Transverse colon (tissue), 4 donors: ENCODE measurements at regions not wholly inside any gene's neighbourhood (a gene's known extent, or its start where the extent isn't known, plus 50 kb on each side); places are given as distances from the start of the nearest gene placed in this dataset.

Experiments used
- DNase-seq: peaks from one replicate; pipeline ENCODE4 v3.0.0-alpha.2; 2019
- H3K27ac ChIP-seq, 4 donors: fragments of 200-600 bp; sonication (generic); 2 replicates each; pipeline ENCODE4 v1.5.1; 2016 to 2018; ENCODE audit warnings: inconsistent platforms in 4 of 4
- H3K27me3 ChIP-seq: fragments of 200-600 bp; sonication (generic); 2 replicates; pipeline ENCODE4 v1.5.1; 2017; ENCODE audit warnings: inconsistent platforms
- H3K36me3 ChIP-seq, 4 donors: fragments of 200-600 bp; sonication (generic); 2 replicates each; pipeline ENCODE4 v1.5.1; 2017 to 2019; ENCODE audit warnings: inconsistent platforms in 4 of 4
- H3K4me1 ChIP-seq, 4 donors: fragments of 200-600 bp; sonication (generic); 2 replicates each; pipeline ENCODE4 v1.5.1; 2017 to 2020; ENCODE audit warnings: inconsistent platforms in 4 of 4
- H3K4me3 ChIP-seq, 4 donors: fragments of 200-600 bp; sonication (generic); 1 replicate in 1 of 4; 2 replicates in 3 of 4; pipeline versions ENCODE4 v1.5.1 to v1.6.1; 2017 to 2019; ENCODE audit warnings: inconsistent platforms in 4 of 4
- H3K9me3 ChIP-seq, 2 donors: fragments of 200-600 bp; sonication (generic); 2 replicates each; pipeline ENCODE4 v1.5.1; 2017 to 2019; ENCODE audit warnings: inconsistent platforms in 2 of 2
- CTCF ChIP-seq, 5 experiments: fragments of 200-600 bp in 3 of 5; fragments of 450-650 bp in 2 of 5; sonication (generic) in 3 of 5; IDR thresholded peaks; 1 replicate in 2 of 5; 2 replicates in 3 of 5; pipeline ENCODE4 v1.5.1; 2016 to 2017; ENCODE audit warnings: antibody characterized with exemption in 5 of 5, inconsistent platforms in 3 of 5, mild to moderate bottlenecking in 2 of 5, moderate library complexity in 1 of 5
- EP300 ChIP-seq: sonication (generic); formaldehyde crosslinking; IDR thresholded peaks from one replicate; pipeline ENCODE4 v1.6.1; 2017; ENCODE audit warnings: antibody characterized with exemption, low read depth
- POLR2A ChIP-seq: fragments of 450-650 bp; IDR thresholded peaks from one replicate; pipeline ENCODE4 v1.6.1; 2016; ENCODE audit warnings: antibody characterized with exemption, mild to moderate bottlenecking, moderate library complexity
- POLR2AphosphoS5 ChIP-seq, 3 donors: sonication (generic); formaldehyde crosslinking; IDR thresholded peaks; one replicate each; pipeline ENCODE4 v1.6.1; 2016; ENCODE audit warnings: antibody characterized with exemption in 3 of 3
- WGBS, 2 donors: methylation state at CpG; one replicate each; pipeline ENCODE4 v1.1.5; 2018; ENCODE audit warnings: low coverage in 1 of 2; 5-methylcytosine and 5-hydroxymethylcytosine counted together
- in situ Hi-C, 4 donors: fragments of 200-750 bp; cut with MboI; loops; one replicate each; pipeline versions ENCODE4 v1.15.0 to v1.15.1; 2017; ENCODE audit warnings: low sequenced_read_pairs in 3 of 4, low pct_ligation_motif_present in 1 of 4, low pct_unique_long_range_greater_than_20kb in 1 of 4
- intact Hi-C: fragments of 100-400 bp; cut with DNase I; formaldehyde crosslinking; loops from one replicate; pipeline ENCODE4 v1.15.1; 2023; ENCODE audit warnings: low total_unique reads

- Histone ChIP-seq H3K36me3 (no peaks in the 10 kb centered on the region), H3K9me3 (no peaks in the 10 kb centered on the region), H3K27me3 (no peaks in the 10 kb centered on the region), H3K27ac (peak overlapping the region in 3 of 4 donors; percentile 14 to 68 (median 51)), H3K4me1 (peaks cover 0 to 21% (median 5%) of the 10 kb centered on the region in 4 donors), H3K4me3 (no peak overlapping the region)
- 38 to 80% methylated on average over 4 to 6 of the region's 6 CpGs for WGBS, 2 donors
- intact Hi-C loops: no loop called here
- no peak for TF ChIP-seq CTCF (IDR thresholded peaks at IDR 0.05)
- no peak for TF ChIP-seq POLR2AphosphoS5 (IDR thresholded peaks at IDR 0.05)
- TF ChIP-seq POLR2A: no peak
- no peak for TF ChIP-seq EP300
- in situ Hi-C loops: no loop called here
- peak; percentile 45 for DNase-seq
Observed at GRCh38 chr16:79721270-79721669, 120.7 kb upstream of the MAF start.

GRCh38 chr16:79717333-79718137, 117.0 kb upstream of the MAF start:
- in situ Hi-C loops (no loop called here), intact Hi-C loops (no loop called here)
- no peak for DNase-seq
- WGBS, 2 donors: 58 to 59% methylated on average over 6 to 8 of the region's 8 CpGs
- Histone ChIP-seq H3K9me3 (no peaks in the 10 kb centered on the region), H3K4me3 (no peak overlapping the region), H3K4me1 (peaks cover 0 to 28% (median 5%) of the 10 kb centered on the region in 4 donors), H3K27ac (no peak overlapping the region), H3K27me3 (no peaks in the 10 kb centered on the region), H3K36me3 (no peaks in the 10 kb centered on the region)
- no peak for TF ChIP-seq POLR2A
- no peak for TF ChIP-seq POLR2AphosphoS5 (IDR thresholded peaks at IDR 0.05)
- TF ChIP-seq CTCF (IDR thresholded peaks at IDR 0.05): no peak
- no peak for TF ChIP-seq EP300

GRCh38 chr16:79716645-79717332, 116.3 kb upstream of the MAF start:
- H3K4me3 ChIP-seq: no peak overlapping the region
- TF ChIP-seq EP300 (no peak), POLR2AphosphoS5 (IDR thresholded peaks at IDR 0.05) (no peak), POLR2A (no peak), CTCF (IDR thresholded peaks at IDR 0.05) (no peak)
- no peak overlapping the region for H3K27ac ChIP-seq
- 48 to 59% methylated on average over 7 of the region's 7 CpGs for WGBS, 2 donors
- peaks cover 0 to 33% (median 6%) of the 10 kb centered on the region in 4 donors for H3K4me1 ChIP-seq
- no peaks in the 10 kb centered on the region for H3K27me3 ChIP-seq
- in situ Hi-C loops (no loop called here), intact Hi-C loops (no loop called here)
- H3K9me3 ChIP-seq: no peaks in the 10 kb centered on the region
- no peaks in the 10 kb centered on the region for H3K36me3 ChIP-seq
- no peak for DNase-seq

GRCh38 chr16:79715061-79715460, 114.5 kb upstream of the MAF start:
- 25 to 58% methylated on average over 4 of the region's 4 CpGs for WGBS, 2 donors
- DNase-seq: no peak
- intact Hi-C loops: no loop called here
- no peak overlapping the region for H3K27ac ChIP-seq
- in situ Hi-C loops: no loop called here
- no peaks in the 10 kb centered on the region for H3K27me3 ChIP-seq
- H3K4me1 ChIP-seq: peaks cover 0 to 21% (median 2%) of the 10 kb centered on the region in 4 donors
- H3K4me3 ChIP-seq: no peak overlapping the region
- no peaks in the 10 kb centered on the region for H3K36me3 ChIP-seq
- TF ChIP-seq POLR2A: no peak
- TF ChIP-seq POLR2AphosphoS5 (IDR thresholded peaks at IDR 0.05): no peak
- no peak for TF ChIP-seq EP300
- TF ChIP-seq CTCF (IDR thresholded peaks at IDR 0.05): no peak
- no peaks in the 10 kb centered on the region for H3K9me3 ChIP-seq
